Activated CD8-positive, alpha-beta T cell treated with anti-CD3 and anti-CD28 coated beads for 36 hours (primary cell): ENCODE measurements at regions not wholly inside any gene's neighbourhood (a gene's known extent, or its start where the extent isn't known, plus 50 kb on each side); places are given as distances from the start of the nearest gene placed in this dataset.

Experiments used
- ATAC-seq: fragments of 200-7000 bp; cut with Tn5 transposase; one replicate; pipeline ENCODE4 v1.10.0; 2021; ENCODE audit warnings: mild to moderate bottlenecking, moderate library complexity
- CTCF ChIA-PET: fragments of 350-600 bp; sonication (Branson Sonifier 250); formaldehyde crosslinking; loops from one replicate; lab custom pipeline; 2021; ENCODE audit warnings: antibody characterized with exemption; lab: Charles Lee
- POLR2A ChIA-PET: fragments of 350-600 bp; sonication (Branson Sonifier 250); formaldehyde crosslinking; loops from one replicate; lab custom pipeline; 2021; ENCODE audit warnings: antibody characterized with exemption; lab: Charles Lee
- DNase-seq: peaks from one replicate; pipeline ENCODE4 v3.0.0-alpha.2; 2020
- H3K27ac Mint-ChIP-seq: one replicate; pipeline ENCODE4 v1.8.0; 2021; ENCODE audit warnings: mild to moderate bottlenecking, mixed read lengths
- H3K27me3 Mint-ChIP-seq: one replicate; pipeline ENCODE4 v1.8.0; 2021; ENCODE audit warnings: mixed read lengths
- H3K36me3 Mint-ChIP-seq: one replicate; pipeline ENCODE4 v1.8.0; 2021; ENCODE audit warnings: low read depth, mixed read lengths
- H3K4me1 Mint-ChIP-seq: one replicate; pipeline ENCODE4 v1.8.0; 2021; ENCODE audit warnings: low read depth, mixed read lengths
- H3K4me3 Mint-ChIP-seq: one replicate; pipeline ENCODE4 v1.8.0; 2021; ENCODE audit warnings: mild to moderate bottlenecking, moderate library complexity, mixed read lengths
- H3K9me3 Mint-ChIP-seq: one replicate; pipeline ENCODE4 v1.8.0; 2021; ENCODE audit warnings: mixed read lengths
- CTCF ChIP-seq: fragments of 200-600 bp; IDR thresholded peaks from one replicate; pipeline ENCODE4 v1.8.0; 2022; ENCODE audit warnings: antibody characterized with exemption, mild to moderate bottlenecking
- intact Hi-C: fragments of 100-400 bp; cut with micrococcal nuclease; formaldehyde crosslinking; loops from one replicate; pipeline ENCODE4 v1.10.0; 2022

DNA sequence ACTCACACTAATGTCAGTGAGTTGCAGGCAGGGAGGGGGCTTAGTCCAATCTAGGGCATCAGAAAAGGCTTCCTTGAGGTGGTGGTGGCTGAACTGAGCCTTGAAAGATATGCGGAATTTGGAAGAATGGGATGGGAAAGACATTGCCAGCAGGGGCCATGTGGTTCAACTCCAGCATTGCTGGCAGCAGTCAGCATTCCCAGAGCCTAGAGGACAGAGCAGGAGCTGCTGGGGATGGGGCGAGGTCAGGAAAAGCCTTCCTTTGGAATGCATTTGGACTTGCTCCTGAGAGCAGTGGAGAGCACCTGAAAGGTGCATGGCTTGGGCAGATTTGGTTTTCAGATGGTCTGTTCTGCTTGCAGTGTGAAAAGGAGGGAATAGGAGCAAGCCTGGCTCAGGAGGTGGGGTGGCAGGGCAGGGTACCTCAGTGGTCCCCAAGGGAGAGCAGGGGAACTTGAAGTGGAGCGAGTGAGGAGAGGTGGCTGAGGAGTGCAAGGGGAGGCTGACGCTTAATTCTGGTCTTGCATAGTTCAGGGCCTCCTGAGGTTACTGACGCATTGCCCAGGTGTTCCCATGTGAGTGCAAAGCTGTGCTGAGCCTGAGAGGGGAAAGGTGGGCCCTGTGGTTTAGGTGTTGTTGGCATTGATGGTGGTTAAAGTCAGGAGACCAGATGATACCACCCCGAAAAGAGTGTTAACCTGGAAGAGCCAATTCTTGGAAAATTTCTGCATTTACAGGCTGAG, 112.1 kb upstream of the MGAT5 start:
- Mint-ChIP-seq H3K27me3 (no peaks in the 10 kb centered on the region), H3K36me3 (peaks cover 11% of the 10 kb centered on the region), H3K27ac (peak overlapping the region; percentile 1), H3K4me1 (peaks cover 84% of the 10 kb centered on the region), H3K4me3 (no peak overlapping the region), H3K9me3 (no peaks in the 10 kb centered on the region)
- intact Hi-C loops = no loop called here
- CTCF ChIA-PET = no interaction called here
- DNase-seq (peak; percentile 35), ATAC-seq (peak; percentile 62)
- POLR2A ChIA-PET = interaction anchor here (0.6 to 1.0 kb wide), 2 partner anchors 15 to 279 kb away, joined by 3 to 4 read pairs; no protein-coding TSS in a partner anchor
- no peak for TF ChIP-seq CTCF

GRCh38 chr2:134142341-134142738, 111.5 kb upstream of the MGAT5 start:
- no peak for TF ChIP-seq CTCF
- ChIA-PET POLR2A (interaction anchor here (0.6 kb wide), 1 partner anchor 278 kb away, joined by 3 read pairs; no protein-coding TSS in a partner anchor), CTCF (no interaction called here)
- H3K4me1 Mint-ChIP-seq = peaks cover 78% of the 10 kb centered on the region
- intact Hi-C loops = no loop called here
- no peaks in the 10 kb centered on the region for H3K9me3 Mint-ChIP-seq
- H3K27ac Mint-ChIP-seq = peak overlapping the region; percentile 52
- no peak overlapping the region for H3K4me3 Mint-ChIP-seq
- peaks cover 11% of the 10 kb centered on the region for H3K36me3 Mint-ChIP-seq
- H3K27me3 Mint-ChIP-seq = no peaks in the 10 kb centered on the region
- DNase-seq (no peak), ATAC-seq (peak; percentile 62)

- H3K4me1 Mint-ChIP-seq = peaks cover 79% of the 10 kb centered on the region
- intact Hi-C loops = no loop called here
- H3K27me3 Mint-ChIP-seq = no peaks in the 10 kb centered on the region
- ATAC-seq (no peak), DNase-seq (no peak)
- CTCF ChIA-PET = interaction anchor here (1.0 to 1.2 kb wide), 2 partner anchors 25 to 56 kb away, joined by 3 read pairs; no protein-coding TSS in a partner anchor
- H3K36me3 Mint-ChIP-seq = peaks cover 10% of the 10 kb centered on the region
- TF ChIP-seq CTCF = no peak
- no peak overlapping the region for H3K4me3 Mint-ChIP-seq
- H3K27ac Mint-ChIP-seq = peak overlapping the region; percentile 12
- POLR2A ChIA-PET = no interaction called here
- no peaks in the 10 kb centered on the region for H3K9me3 Mint-ChIP-seq
These were observed 111.0 kb upstream of the MGAT5 start for GRCh38 chr2:134142903-134143302.

- CTCF ChIA-PET = interaction anchor here (1.0 to 1.2 kb wide), 2 partner anchors 25 to 55 kb away, joined by 3 read pairs; no protein-coding TSS in a partner anchor
- H3K4me3 Mint-ChIP-seq = no peak overlapping the region
- POLR2A ChIA-PET = no interaction called here
- ATAC-seq (no peak), DNase-seq (no peak)
- peak overlapping the region; percentile 21 for H3K27ac Mint-ChIP-seq
- H3K4me1 Mint-ChIP-seq = peaks cover 78% of the 10 kb centered on the region
- no peak for TF ChIP-seq CTCF
- no peaks in the 10 kb centered on the region for H3K9me3 Mint-ChIP-seq
- intact Hi-C loops = no loop called here
- peaks cover 10% of the 10 kb centered on the region for H3K36me3 Mint-ChIP-seq
- H3K27me3 Mint-ChIP-seq = no peaks in the 10 kb centered on the region
These were observed 110.3 kb upstream of the MGAT5 start for GRCh38 chr2:134143568-134143967.

DNA sequence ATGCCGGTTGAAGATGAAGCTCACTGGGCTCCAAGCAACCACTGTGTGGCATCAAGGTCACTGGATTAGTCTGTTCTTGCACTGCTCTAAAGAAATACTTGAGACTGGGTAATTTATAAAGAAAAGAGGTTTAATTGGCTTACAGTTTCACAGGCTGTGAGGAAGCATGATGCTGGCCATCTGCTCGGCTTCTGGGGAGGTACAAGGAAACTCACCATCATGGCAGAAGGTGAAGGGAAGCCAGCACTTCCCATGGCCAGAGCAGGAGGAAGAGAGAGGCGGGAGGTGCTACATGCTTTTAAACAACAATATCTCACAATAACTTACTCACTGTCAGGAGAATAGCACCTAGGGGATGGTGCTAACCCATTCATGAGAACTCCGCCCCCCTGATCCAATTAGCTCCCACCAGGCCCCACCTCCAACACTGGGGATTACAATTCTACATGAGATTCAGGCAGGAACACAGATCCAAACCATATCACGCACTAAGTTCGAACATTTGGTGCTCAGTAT, 109.7 kb upstream of the MGAT5 start:
- Mint-ChIP-seq H3K9me3 (no peaks in the 10 kb centered on the region), H3K27me3 (no peaks in the 10 kb centered on the region), H3K4me3 (no peak overlapping the region), H3K4me1 (peaks cover 76% of the 10 kb centered on the region), H3K36me3 (peaks cover 10% of the 10 kb centered on the region), H3K27ac (no peak overlapping the region)
- POLR2A ChIA-PET = no interaction called here
- no peak for DNase-seq
- no peak for ATAC-seq
- intact Hi-C loops = no loop called here
- no peak for TF ChIP-seq CTCF
- CTCF ChIA-PET = interaction anchor here (1.2 kb wide), 1 partner anchor 26 kb away, joined by 3 read pairs; no protein-coding TSS in a partner anchor
